ENCODE measurements at regions not wholly inside any gene's neighbourhood (a gene's known extent, or its start where the extent isn't known, plus 50 kb on each side); places are given as distances from the start of the nearest gene placed in this dataset.

DNA sequence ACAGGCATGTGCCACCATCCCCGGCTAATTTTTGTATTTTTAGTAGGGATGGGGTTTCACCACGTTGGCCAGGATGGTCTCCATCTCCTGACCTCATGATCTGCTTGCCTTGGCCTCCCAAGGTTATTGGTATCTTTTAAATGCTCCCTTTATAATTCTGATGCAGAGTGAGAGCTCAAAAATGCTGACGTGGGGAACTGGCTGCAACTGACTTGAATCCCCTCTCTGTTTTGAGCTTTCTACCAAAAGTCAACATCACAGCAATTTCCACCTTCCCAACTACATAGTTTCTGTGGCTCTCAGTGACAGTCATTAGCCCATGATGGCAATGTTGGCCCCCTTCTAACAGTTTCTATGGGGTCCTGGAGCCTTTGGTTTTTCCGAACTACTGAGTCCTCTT is 268.2 kb upstream of the FOXD3 start:
- H3K79me2 ChIP-seq (ENCODE audit: insufficient read depth, low read length) = no peaks in the 10 kb centered on the region
- H3F3A ChIP-seq (ENCODE audit: low read depth) = no peaks in the 10 kb centered on the region
- H3K4me2 ChIP-seq (ENCODE audit: low read depth, low read length, poor library complexity, severe bottlenecking) = no peak overlapping the region
- H3K9ac ChIP-seq (ENCODE audit: low read depth, low read length, poor library complexity, severe bottlenecking) = no peak overlapping the region
- no peaks in the 10 kb centered on the region for H3K27me3 ChIP-seq (ENCODE audit: insufficient read depth, low read length, poor library complexity, severe bottlenecking)
- no peaks in the 10 kb centered on the region for H3K4me1 ChIP-seq (ENCODE audit: insufficient read depth, low read length, poor library complexity, severe bottlenecking)
- no peaks in the 10 kb centered on the region for H3K36me3 ChIP-seq (ENCODE audit: insufficient read depth, low read length)
- H3K4me3 ChIP-seq (ENCODE audit: low read length, poor library complexity, severe bottlenecking) = no peak overlapping the region
- TF ChIP-seq CTCF (conservative IDR thresholded peaks at IDR 0.05; ENCODE audit: low read length) (no peak), EZH2phosphoT487 (IDR thresholded peaks at IDR 0.05; ENCODE audit: borderline replicate concordance) (no peak)
- H4K20me1 ChIP-seq (ENCODE audit: insufficient read depth, low read length, poor library complexity, severe bottlenecking) = no peaks in the 10 kb centered on the region
- no peak overlapping the region for H2AFZ ChIP-seq (ENCODE audit: low read length)
- H3K9me2 ChIP-seq (replicated peaks; ENCODE audit: low read depth, low read length) = no peaks in the 10 kb centered on the region
- no peaks in the 10 kb centered on the region for H3K9me3 ChIP-seq (ENCODE audit: insufficient read depth, low read depth, low read length)

DNA sequence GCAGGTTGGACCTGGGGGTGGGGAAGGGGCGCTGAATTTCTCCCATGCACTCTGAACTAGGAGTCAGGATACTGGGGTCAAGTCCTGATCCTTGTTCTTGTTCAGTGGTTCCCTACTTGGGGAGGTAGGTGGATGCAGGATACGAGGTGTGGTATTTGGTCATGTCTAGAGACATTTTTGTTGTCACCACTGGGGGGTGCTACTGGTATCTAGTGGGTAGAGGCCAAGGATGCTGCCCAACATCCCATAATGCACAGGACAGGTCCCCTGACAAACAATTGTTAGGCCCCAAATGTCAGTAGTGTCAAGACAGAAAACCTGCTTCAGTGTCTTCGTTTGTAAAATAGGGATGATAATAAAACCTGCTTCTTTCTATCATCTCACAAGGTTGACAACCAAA is 259.0 kb upstream of the FOXD3 start:
- no peak overlapping the region for H3K4me3 ChIP-seq (ENCODE audit: low read length, poor library complexity, severe bottlenecking)
- no peak overlapping the region for H2AFZ ChIP-seq (ENCODE audit: low read length)
- TF ChIP-seq EZH2phosphoT487 (IDR thresholded peaks at IDR 0.05; ENCODE audit: borderline replicate concordance) = no peak
- TF ChIP-seq CTCF (conservative IDR thresholded peaks at IDR 0.05; ENCODE audit: low read length) = peak; percentile 47
- H3K4me2 ChIP-seq (ENCODE audit: low read depth, low read length, poor library complexity, severe bottlenecking) = no peak overlapping the region
- H4K20me1 ChIP-seq (ENCODE audit: insufficient read depth, low read length, poor library complexity, severe bottlenecking) = no peaks in the 10 kb centered on the region
- no peaks in the 10 kb centered on the region for H3F3A ChIP-seq (ENCODE audit: low read depth)
- H3K36me3 ChIP-seq (ENCODE audit: insufficient read depth, low read length) = no peaks in the 10 kb centered on the region
- no peaks in the 10 kb centered on the region for H3K9me3 ChIP-seq (ENCODE audit: insufficient read depth, low read depth, low read length)
- no peaks in the 10 kb centered on the region for H3K79me2 ChIP-seq (ENCODE audit: insufficient read depth, low read length)
- no peak overlapping the region for H3K9ac ChIP-seq (ENCODE audit: low read depth, low read length, poor library complexity, severe bottlenecking)
- H3K4me1 ChIP-seq (ENCODE audit: insufficient read depth, low read length, poor library complexity, severe bottlenecking) = no peaks in the 10 kb centered on the region
- no peaks in the 10 kb centered on the region for H3K27me3 ChIP-seq (ENCODE audit: insufficient read depth, low read length, poor library complexity, severe bottlenecking)
- H3K9me2 ChIP-seq (replicated peaks; ENCODE audit: low read depth, low read length) = no peaks in the 10 kb centered on the region

- Histone ChIP-seq H3F3A (ENCODE audit: low read depth) (no peaks in the 10 kb centered on the region), H3K9ac (ENCODE audit: low read depth, low read length, poor library complexity, severe bottlenecking) (no peak overlapping the region), H3K9me2 (replicated peaks; ENCODE audit: low read depth, low read length) (no peaks in the 10 kb centered on the region), H4K20me1 (ENCODE audit: insufficient read depth, low read length, poor library complexity, severe bottlenecking) (no peaks in the 10 kb centered on the region), H3K36me3 (ENCODE audit: insufficient read depth, low read length) (no peaks in the 10 kb centered on the region), H2AFZ (ENCODE audit: low read length) (no peak overlapping the region), H3K27me3 (ENCODE audit: insufficient read depth, low read length, poor library complexity, severe bottlenecking) (no peaks in the 10 kb centered on the region), H3K4me2 (ENCODE audit: low read depth, low read length, poor library complexity, severe bottlenecking) (no peak overlapping the region), H3K4me1 (ENCODE audit: insufficient read depth, low read length, poor library complexity, severe bottlenecking) (no peaks in the 10 kb centered on the region), H3K4me3 (ENCODE audit: low read length, poor library complexity, severe bottlenecking) (no peak overlapping the region), H3K79me2 (ENCODE audit: insufficient read depth, low read length) (no peaks in the 10 kb centered on the region), H3K9me3 (ENCODE audit: insufficient read depth, low read depth, low read length) (no peaks in the 10 kb centered on the region)
- no peak for TF ChIP-seq CTCF (conservative IDR thresholded peaks at IDR 0.05; ENCODE audit: low read length)
- TF ChIP-seq EZH2phosphoT487 (IDR thresholded peaks at IDR 0.05; ENCODE audit: borderline replicate concordance) = no peak
Measured at GRCh38 chr1:63064135-63064534, 258.2 kb upstream of the FOXD3 start.
